Esophagus muscularis mucosa (tissue), 4 donors: ENCODE measurements at regions not wholly inside any gene's neighbourhood (a gene's known extent, or its start where the extent isn't known, plus 50 kb on each side); places are given as distances from the start of the nearest gene placed in this dataset.

Source experiments
- DNase-seq: peaks from one replicate; pipeline ENCODE4 v3.0.0-alpha.2; 2017; ENCODE audit errors: extremely low spot score
- H3K27ac ChIP-seq, 4 donors: fragments of 200-600 bp; sonication (generic); replicated peaks in 1 of 4; 1 replicate in 3 of 4; 2 replicates in 1 of 4; pipeline ENCODE4 v1.5.1; 2016 to 2019; ENCODE audit warnings: mild to moderate bottlenecking in 1 of 4
- H3K27me3 ChIP-seq, 4 donors: fragments of 200-600 bp; sonication (generic); one replicate each; pipeline versions ENCODE4 v1.5.1 to v1.6.0; 2016 to 2019
- H3K36me3 ChIP-seq, 4 donors: fragments of 200-600 bp; sonication (generic); one replicate each; pipeline ENCODE4 v1.5.1; 2016 to 2019
- H3K4me1 ChIP-seq, 4 donors: fragments of 200-600 bp; sonication (generic); one replicate each; pipeline ENCODE4 v1.5.1; 2016 to 2019
- H3K4me3 ChIP-seq, 4 donors: fragments of 200-600 bp; sonication (generic); 1 replicate in 2 of 4; 2 replicates in 2 of 4; pipeline ENCODE4 v1.5.1; 2016 to 2019; ENCODE audit warnings: mild to moderate bottlenecking in 4 of 4, moderate library complexity in 1 of 4
- H3K9me3 ChIP-seq, 4 donors: fragments of 200-600 bp; sonication (generic); 1 replicate in 3 of 4; 2 replicates in 1 of 4; pipeline ENCODE4 v1.5.1; 2016 to 2019
- EP300 ChIP-seq: sonication (generic); formaldehyde crosslinking; IDR thresholded peaks from one replicate; pipeline ENCODE4 v1.6.1; 2017; ENCODE audit warnings: antibody characterized with exemption
- POLR2A ChIP-seq: fragments of 450-650 bp; IDR thresholded peaks from one replicate; pipeline ENCODE4 v1.6.1; 2017; ENCODE audit warnings: antibody characterized with exemption, moderate library complexity, mild to moderate bottlenecking, low read depth
- POLR2AphosphoS5 ChIP-seq, 2 donors: sonication (generic); formaldehyde crosslinking; IDR thresholded peaks; one replicate each; pipeline ENCODE4 v1.6.1; 2017; ENCODE audit warnings: antibody characterized with exemption in 2 of 2
- WGBS: methylation state at CpG from one replicate; pipeline ENCODE4 v1.1.5; 2018; 5-methylcytosine and 5-hydroxymethylcytosine counted together
- intact Hi-C: fragments of 100-400 bp; cut with DNase I; formaldehyde crosslinking; loops from one replicate; pipeline ENCODE4 v1.15.1; 2023
- TF ChIP-seq, protein P1 (sequence below), 3 experiments: fragments of 200-600 bp in 2 of 3; fragments of 450-650 bp in 1 of 3; sonication (generic) in 2 of 3; IDR thresholded peaks; one replicate each; pipeline ENCODE4 v1.5.1; 2017 to 2019; ENCODE audit warnings: antibody characterized with exemption in 3 of 3, mild to moderate bottlenecking in 2 of 3, moderate library complexity in 1 of 3

DNA sequence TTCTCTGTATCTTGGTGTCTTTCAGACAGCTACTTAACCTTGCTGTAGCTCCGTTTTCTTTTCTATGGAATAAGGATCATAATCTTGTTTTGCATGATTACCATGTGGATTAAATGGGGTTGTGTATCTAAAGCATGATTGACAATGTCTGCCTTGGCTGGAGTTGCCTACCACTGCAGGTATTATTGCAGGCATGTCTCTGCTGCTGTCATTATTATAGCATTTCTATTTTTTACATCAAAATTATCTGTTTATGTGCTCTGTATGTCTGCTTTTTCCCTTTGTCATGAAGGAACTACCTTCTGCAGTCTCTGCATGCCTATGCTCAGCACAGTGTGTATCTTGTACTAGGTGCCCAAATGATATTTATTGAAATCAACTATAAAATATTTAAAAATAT, 95.9 kb upstream of the TAPT1 start:
- no peaks in the 10 kb centered on the region for H3K4me1 ChIP-seq
- no peaks in the 10 kb centered on the region for H3K36me3 ChIP-seq
- DNase-seq, result no peak
- H3K27me3 ChIP-seq, result no peaks in the 10 kb centered on the region
- H3K4me3 ChIP-seq, result no peak overlapping the region
- peaks cover 0 to 6% (median 0%) of the 10 kb centered on the region in 4 donors for H3K9me3 ChIP-seq
- intact Hi-C loops, result no loop called here
- TF ChIP-seq POLR2A (no peak), POLR2AphosphoS5 (IDR thresholded peaks at IDR 0.05) (no peak), EP300 (no peak)
- TF ChIP-seq, protein P1, sequence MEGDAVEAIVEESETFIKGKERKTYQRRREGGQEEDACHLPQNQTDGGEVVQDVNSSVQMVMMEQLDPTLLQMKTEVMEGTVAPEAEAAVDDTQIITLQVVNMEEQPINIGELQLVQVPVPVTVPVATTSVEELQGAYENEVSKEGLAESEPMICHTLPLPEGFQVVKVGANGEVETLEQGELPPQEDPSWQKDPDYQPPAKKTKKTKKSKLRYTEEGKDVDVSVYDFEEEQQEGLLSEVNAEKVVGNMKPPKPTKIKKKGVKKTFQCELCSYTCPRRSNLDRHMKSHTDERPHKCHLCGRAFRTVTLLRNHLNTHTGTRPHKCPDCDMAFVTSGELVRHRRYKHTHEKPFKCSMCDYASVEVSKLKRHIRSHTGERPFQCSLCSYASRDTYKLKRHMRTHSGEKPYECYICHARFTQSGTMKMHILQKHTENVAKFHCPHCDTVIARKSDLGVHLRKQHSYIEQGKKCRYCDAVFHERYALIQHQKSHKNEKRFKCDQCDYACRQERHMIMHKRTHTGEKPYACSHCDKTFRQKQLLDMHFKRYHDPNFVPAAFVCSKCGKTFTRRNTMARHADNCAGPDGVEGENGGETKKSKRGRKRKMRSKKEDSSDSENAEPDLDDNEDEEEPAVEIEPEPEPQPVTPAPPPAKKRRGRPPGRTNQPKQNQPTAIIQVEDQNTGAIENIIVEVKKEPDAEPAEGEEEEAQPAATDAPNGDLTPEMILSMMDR (IDR thresholded peaks at IDR 0.05), result no peak
- WGBS, result 30% methylated on average over 1 of the region's 1 CpG
- no peak overlapping the region for H3K27ac ChIP-seq

DNA sequence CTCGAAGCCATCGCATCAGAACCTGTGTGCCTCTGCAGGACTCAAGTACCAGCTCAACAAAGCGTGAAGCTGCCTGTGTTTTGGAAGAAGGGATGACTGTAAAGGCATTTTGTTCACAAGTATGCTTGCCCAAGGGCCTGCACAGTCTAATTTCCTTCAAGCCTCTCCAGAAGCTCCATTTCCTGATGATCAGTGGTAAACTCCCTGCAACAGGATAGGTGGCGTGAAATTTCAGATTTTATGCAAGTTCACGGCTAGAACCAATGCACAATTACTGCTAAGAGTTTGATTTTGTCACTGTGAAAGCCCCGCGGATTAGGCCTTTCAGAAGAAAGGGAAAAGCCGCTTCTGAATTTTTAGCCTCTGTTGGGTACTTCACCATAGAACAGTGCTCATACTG, 89.2 kb upstream of the TAPT1 start:
- no peak overlapping the region for H3K4me3 ChIP-seq
- intact Hi-C loops, result no loop called here
- TF ChIP-seq EP300 (no peak), POLR2A (no peak), POLR2AphosphoS5 (IDR thresholded peaks at IDR 0.05) (no peak)
- TF ChIP-seq, protein P1 (IDR thresholded peaks at IDR 0.05), result no peak
- no peaks in the 10 kb centered on the region for H3K4me1 ChIP-seq
- peaks cover 0 to 1% (median 0%) of the 10 kb centered on the region in 4 donors for H3K9me3 ChIP-seq
- H3K36me3 ChIP-seq, result no peaks in the 10 kb centered on the region
- H3K27me3 ChIP-seq, result no peaks in the 10 kb centered on the region
- whole genome bisulfite sequencing, result 97% methylated on average over 8 of the region's 8 CpGs
- no peak for DNase-seq
- no peak overlapping the region for H3K27ac ChIP-seq

DNA sequence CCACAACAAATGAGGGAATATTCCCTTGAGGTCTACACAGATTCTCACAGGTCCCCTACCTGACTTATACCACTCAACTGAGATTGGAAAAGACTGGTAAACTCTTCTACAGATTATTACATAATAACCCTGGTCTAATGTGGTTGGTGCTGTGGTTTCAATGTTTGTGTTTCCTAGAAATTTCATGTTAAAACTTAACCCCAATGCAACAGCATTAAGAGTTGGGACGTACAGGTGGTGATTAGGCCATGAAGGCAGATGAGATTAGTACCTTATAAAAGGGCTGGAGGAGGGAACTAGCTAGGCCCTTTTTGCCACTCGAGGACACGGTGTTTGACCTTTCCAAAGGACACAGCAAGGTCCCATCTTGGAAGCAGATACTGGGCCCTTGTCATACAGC, 84.3 kb upstream of the TAPT1 start:
- WGBS, result 68% methylated on average over 3 of the region's 3 CpGs
- intact Hi-C loops, result no loop called here
- TF ChIP-seq POLR2A (no peak), POLR2AphosphoS5 (IDR thresholded peaks at IDR 0.05) (no peak), EP300 (no peak)
- TF ChIP-seq, protein P1 (IDR thresholded peaks at IDR 0.05), result no peak
- H3K27ac ChIP-seq, result no peak overlapping the region
- no peaks in the 10 kb centered on the region for H3K27me3 ChIP-seq
- H3K4me1 ChIP-seq, result no peaks in the 10 kb centered on the region
- no peaks in the 10 kb centered on the region for H3K36me3 ChIP-seq
- H3K9me3 ChIP-seq, result no peaks in the 10 kb centered on the region
- no peak overlapping the region for H3K4me3 ChIP-seq
- DNase-seq, result no peak

DNA sequence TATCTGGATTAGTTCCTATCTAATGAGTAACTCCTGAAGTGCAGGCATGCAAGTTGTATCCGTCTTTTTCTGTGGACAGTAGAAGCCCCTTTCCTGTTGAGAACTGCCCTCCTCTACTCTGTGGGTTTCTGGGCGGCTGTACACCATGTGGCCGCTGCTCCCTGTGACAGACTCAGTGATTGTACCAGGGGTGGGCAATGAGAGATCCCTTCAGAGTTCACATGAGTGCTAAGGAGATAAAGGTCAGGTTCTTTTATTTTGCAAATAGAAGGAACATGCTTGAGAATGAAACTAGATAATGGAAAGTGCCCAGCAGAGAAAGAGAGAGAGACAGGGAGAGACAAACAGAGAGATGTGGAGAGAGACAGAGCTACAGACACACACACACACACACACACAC, 76.4 kb upstream of the TAPT1 start:
- Histone ChIP-seq H3K36me3 (no peaks in the 10 kb centered on the region), H3K4me1 (no peaks in the 10 kb centered on the region), H3K27ac (no peak overlapping the region), H3K27me3 (no peaks in the 10 kb centered on the region), H3K4me3 (no peak overlapping the region), H3K9me3 (peaks cover 0 to under 1% (median 0%) of the 10 kb centered on the region in 4 donors)
- 91% methylated on average over 3 of the region's 3 CpGs for WGBS
- intact Hi-C loops, result no loop called here
- DNase-seq, result no peak
- TF ChIP-seq POLR2AphosphoS5 (IDR thresholded peaks at IDR 0.05) (no peak), POLR2A (no peak), EP300 (no peak)
- TF ChIP-seq, protein P1 (IDR thresholded peaks at IDR 0.05), result no peak

DNA sequence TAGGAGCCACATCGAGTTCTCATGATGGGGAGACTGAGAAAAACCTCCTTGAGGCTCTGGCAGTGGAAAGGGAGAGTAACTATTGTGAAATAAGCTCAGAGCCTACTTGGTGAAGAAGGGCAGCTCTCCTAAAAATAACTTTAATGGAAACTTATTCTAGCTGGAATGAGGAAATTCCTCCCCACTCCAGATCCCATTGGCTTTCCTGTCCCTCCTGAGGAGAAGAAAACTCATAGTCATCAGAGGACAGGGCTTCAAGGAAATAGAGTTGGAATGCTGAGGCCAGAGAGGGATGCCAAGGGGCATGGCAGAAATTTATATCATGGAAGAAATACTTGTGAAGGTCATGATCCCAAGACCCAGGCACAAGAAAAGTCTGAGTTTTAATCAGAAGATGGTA, 70.7 kb upstream of the TAPT1 start:
- H3K4me1 ChIP-seq, result no peaks in the 10 kb centered on the region
- H3K4me3 ChIP-seq, result no peak overlapping the region
- TF ChIP-seq POLR2AphosphoS5 (IDR thresholded peaks at IDR 0.05), result no peak
- TF ChIP-seq, protein P1 (IDR thresholded peaks at IDR 0.05), result no peak
- TF ChIP-seq POLR2A, result no peak
- TF ChIP-seq EP300, result no peak
- H3K9me3 ChIP-seq, result peaks cover 0 to 7% (median 2%) of the 10 kb centered on the region in 4 donors
- intact Hi-C loops, result no loop called here
- 83% methylated on average over 1 of the region's 1 CpG for WGBS
- no peak overlapping the region for H3K27ac ChIP-seq
- no peak for DNase-seq
- H3K27me3 ChIP-seq, result no peaks in the 10 kb centered on the region
- no peaks in the 10 kb centered on the region for H3K36me3 ChIP-seq
